HepG2 (cell line): ENCODE measurements at regions not wholly inside any gene's neighbourhood (a gene's known extent, or its start where the extent isn't known, plus 50 kb on each side); places are given as distances from the start of the nearest gene placed in this dataset.

Source experiments
- ATAC-seq: fragments of 200-7000 bp; cut with Tn5 transposase; 3 replicates; pipeline ENCODE4 v1.9.1; 2020; ENCODE audit warnings: mild to moderate bottlenecking, moderate library complexity
- BruUV-seq: library from RNA; stranded (reverse); fragments of 400-500 nt; replicated peaks from 2 replicates; lab custom pipeline; 2021; lab: Mats Ljungman, UMichigan
- CTCF ChIA-PET: fragments of 300-600 bp; formaldehyde crosslinking; extraction: SDS; loops from one replicate; lab custom pipeline; 2021; ENCODE audit warnings: low total read pairs, inconsistent platforms, low intra/inter-chr PET ratio; lab: Yijun Ruan, JAX
- POLR2A ChIA-PET: fragments of 350-600 bp; sonication (Branson Sonifier 250); formaldehyde crosslinking; loops from one replicate; lab custom pipeline; 2020; ENCODE audit warnings: antibody characterized with exemption, inconsistent platforms; lab: Yijun Ruan, JAX
- DNase-seq: peaks from one replicate; pipeline ENCODE4 v3.0.0-alpha.2; 2015; ENCODE audit warnings: low spot score
- FAIRE-seq: peaks from 3 replicates; lab custom pipeline; 2011; peaks lifted over from hg19 to GRCh38; lab: Jason Lieb, UNC
- H2AFZ ChIP-seq: one replicate; pipeline ENCODE4 v1.6.1; 2011; ENCODE audit warnings: low read length, inconsistent platforms
- H3K27ac ChIP-seq: fragments of 300-600 bp; 3 replicates; pipeline ENCODE4 v1.8.0; 2011; ENCODE audit warnings: mixed run types, mild to moderate bottlenecking, mixed read lengths, low read length, inconsistent platforms; ENCODE audit not compliant: insufficient read depth; ENCODE audit errors: extremely low read length
- H3K27me3 ChIP-seq, 2 experiments: fragments of 200-600 bp in 1 of 2; 2 replicates in 1 of 2; 3 replicates in 1 of 2; pipeline versions ENCODE4 v1.6.0 to v1.8.0; 2011; ENCODE audit warnings: low read length in 2 of 2, mild to moderate bottlenecking in 2 of 2, moderate library complexity in 2 of 2, inconsistent platforms in 1 of 2; ENCODE audit not compliant: insufficient read depth in 2 of 2, control insufficient read depth in 1 of 2
- H3K36me3 ChIP-seq, 2 experiments: fragments of 200-600 bp in 1 of 2; replicated peaks in 1 of 2; 2 replicates in 1 of 2; 3 replicates in 1 of 2; pipeline versions ENCODE4 v1.5.1 to v1.8.0; 2011; ENCODE audit warnings: low read length in 2 of 2, inconsistent platforms in 1 of 2; ENCODE audit not compliant: insufficient read depth in 2 of 2, control insufficient read depth in 1 of 2
- H3K4me1 ChIP-seq: 2 replicates; pipeline ENCODE4 v1.5.1; 2012; ENCODE audit warnings: low read length, inconsistent platforms; ENCODE audit not compliant: insufficient read depth
- H3K4me2 ChIP-seq: 2 replicates; pipeline ENCODE4 v1.6.0; 2011; ENCODE audit warnings: low read depth, low read length, inconsistent platforms
- H3K4me3 ChIP-seq, 3 experiments: fragments of 200-600 bp in 1 of 3; sonication (generic), shearing (Covaris generic) in 1 of 3; replicated peaks in 1 of 3; 2 replicates each; pipeline ENCODE4 v1.5.1; 2011 to 2016; ENCODE audit warnings: low read length in 3 of 3, inconsistent platforms in 2 of 3, low read depth in 2 of 3, mild to moderate bottlenecking in 2 of 3, control low read depth in 1 of 3, mixed read lengths in 1 of 3; ENCODE audit not compliant: insufficient read depth in 1 of 3
- H3K79me2 ChIP-seq: one replicate; pipeline ENCODE4 v1.6.1; 2011; ENCODE audit warnings: low read length, inconsistent platforms; ENCODE audit not compliant: insufficient read depth
- H3K9ac ChIP-seq: 2 replicates; pipeline ENCODE4 v1.6.0; 2011; ENCODE audit warnings: mild to moderate bottlenecking, low read depth, low read length, inconsistent platforms; ENCODE audit not compliant: insufficient read depth
- H3K9me3 ChIP-seq: 2 replicates; pipeline ENCODE4 v1.5.1; 2012; ENCODE audit warnings: mild to moderate bottlenecking, low read length
- H4K20me1 ChIP-seq: 2 replicates; pipeline ENCODE4 v1.6.0; 2011; ENCODE audit warnings: inconsistent platforms, mild to moderate bottlenecking, low read length, moderate library complexity; ENCODE audit not compliant: insufficient read depth
- PAX8 ChIP-seq: sonication (generic); formaldehyde crosslinking; IDR thresholded peaks from 2 replicates; pipeline ENCODE4 v1.8.0; 2022; ENCODE audit warnings: mild to moderate bottlenecking, missing genetic modification reagents, borderline replicate concordance
- SKI ChIP-seq: fragments of 450-650 bp; IDR thresholded peaks from one replicate; pipeline ENCODE4 v1.6.1; 2018; ENCODE audit warnings: mild to moderate bottlenecking; ENCODE audit not compliant: partially characterized antibody
- XRCC5 ChIP-seq: fragments of 200-400 bp; formaldehyde crosslinking; optimal IDR thresholded peaks from 2 replicates; pipeline ENCODE3; 2017; ENCODE audit warnings: mild to moderate bottlenecking, low read length
- ZFP1 ChIP-seq: IDR thresholded peaks from 2 replicates; pipeline ENCODE4 v1.6.1; 2016
- ZNF275 ChIP-seq: sonication (generic); formaldehyde crosslinking; IDR thresholded peaks from 2 replicates; pipeline ENCODE4 v1.8.0; 2022; ENCODE audit warnings: missing genetic modification reagents, mild to moderate bottlenecking, inconsistent platforms, borderline replicate concordance
- ZNF343 ChIP-seq: sonication (generic); formaldehyde crosslinking; IDR thresholded peaks from 2 replicates; pipeline ENCODE4 v1.4.0; 2020; ENCODE audit warnings: mild to moderate bottlenecking, missing genetic modification reagents
- ZNF550 ChIP-seq: sonication (generic); formaldehyde crosslinking; IDR thresholded peaks from 2 replicates; pipeline ENCODE4 v1.4.0; 2020; ENCODE audit warnings: mild to moderate bottlenecking, missing genetic modification reagents, borderline replicate concordance
- ZNF740 ChIP-seq: sonication (generic); formaldehyde crosslinking; IDR thresholded peaks from 2 replicates; pipeline ENCODE4 v1.4.0; 2020; ENCODE audit warnings: missing genetic modification reagents
- ZNF879 ChIP-seq: sonication (generic); formaldehyde crosslinking; IDR thresholded peaks from 2 replicates; pipeline ENCODE4 v1.8.1; 2023; ENCODE audit warnings: missing genetic modification reagents
- WGBS: methylation state at CpG from one replicate; pipeline ENCODE4 v1.1.6; 2017; ENCODE audit warnings: low lambda C conversion rate; 5-methylcytosine and 5-hydroxymethylcytosine counted together
- in situ Hi-C: cut with HindIII; loops from 2 replicates; pipeline ENCODE4 v1.10.0; 2017; ENCODE audit warnings: low pct_unique_long_range_greater_than_20kb; ENCODE audit not compliant: extremely low pct_ligation_motif_present
- intact Hi-C: fragments of 100-400 bp; cut with micrococcal nuclease; formaldehyde crosslinking; loops from one replicate; pipeline ENCODE4 v1.10.0; 2022; ENCODE audit not compliant: unreplicated experiment

- CTCF ChIA-PET = no interaction called here
- no peaks in the 10 kb centered on the region for H3K79me2 ChIP-seq
- DNase-seq (no peak), FAIRE-seq (no peak), ATAC-seq (no peak)
- H3K27ac ChIP-seq = no peak overlapping the region
- BruUV-seq = no TSS peak
- H3K4me2 ChIP-seq = no peak overlapping the region
- H4K20me1 ChIP-seq = no peaks in the 10 kb centered on the region
- no peak overlapping the region for H3K9ac ChIP-seq
- no peak overlapping the region for H3K4me3 ChIP-seq
- no peaks in the 10 kb centered on the region for H3K9me3 ChIP-seq
- POLR2A ChIA-PET = no interaction called here
- 79% methylated on average over 1 of the region's 1 CpG for WGBS
- TF ChIP-seq XRCC5 (no peak), ZNF550 (CRISPR knock-in tag) (no peak), ZNF879 (CRISPR knock-in tag) (no peak), SKI (no peak), PAX8 (CRISPR knock-in tag) (no peak), ZNF343 (CRISPR knock-in tag) (no peak), ZFP1 (CRISPR knock-in tag) (no peak), ZNF740 (CRISPR knock-in tag) (no peak), ZNF275 (CRISPR knock-in tag) (no peak)
- H3K27me3 ChIP-seq = no peaks in the 10 kb centered on the region
- H2AFZ ChIP-seq = no peak overlapping the region
- in situ Hi-C loops = no loop called here
- H3K36me3 ChIP-seq = no peaks in the 10 kb centered on the region
- H3K4me1 ChIP-seq = peaks cover 6% of the 10 kb centered on the region; the same call in 1 of the 2 replicates
- intact Hi-C loops = no loop called here
Measured at GRCh38 chr1:219278288-219278687, 104.6 kb downstream of the LYPLAL1 start.
